H1 (cell line): ENCODE measurements at regions not wholly inside any gene's neighbourhood (a gene's known extent, or its start where the extent isn't known, plus 50 kb on each side); places are given as distances from the start of the nearest gene placed in this dataset.

Experiments used
- CTCF ChIA-PET: fragments of 300-600 bp; sonication (Branson Sonifier 250); formaldehyde crosslinking; loops from one replicate; lab custom pipeline; 2021; ENCODE audit not compliant: partially characterized antibody; lab: Charles Lee
- POLR2A ChIA-PET: fragments of 300-600 bp; sonication (Branson Sonifier 250); formaldehyde crosslinking; loops from one replicate; lab custom pipeline; 2021; ENCODE audit warnings: inconsistent platforms; ENCODE audit not compliant: partially characterized antibody; lab: Charles Lee
- DNase-seq, 2 experiments: peaks; one replicate each; pipeline versions ENCODE4 v3.0.0 to v3.0.0-alpha.2; 2010 to 2022; ENCODE audit warnings: low spot score in 2 of 2, low read depth in 1 of 2, mixed read lengths in 1 of 2
- FAIRE-seq: peaks from 2 replicates; lab custom pipeline; 2011; peaks lifted over from hg19 to GRCh38; lab: Jason Lieb, UNC
- H2AFZ ChIP-seq: 2 replicates; pipeline ENCODE4 v1.8.1; 2012; ENCODE audit warnings: low read length, inconsistent platforms
- H2AK5ac ChIP-seq: 2 replicates; pipeline ENCODE4 v1.6.1; 2013; ENCODE audit warnings: low read depth, low read length
- H2BK120ac ChIP-seq: replicated peaks from 2 replicates; pipeline ENCODE3; 2013; ENCODE audit warnings: low read depth, low read length, inconsistent platforms
- H2BK12ac ChIP-seq: 2 replicates; pipeline ENCODE4 v1.6.1; 2013; ENCODE audit warnings: low read depth, low read length
- H2BK15ac ChIP-seq: 2 replicates; pipeline ENCODE4 v1.6.1; 2013; ENCODE audit warnings: low read length
- H2BK20ac ChIP-seq: 2 replicates; pipeline ENCODE4 v1.6.1; 2013; ENCODE audit warnings: low read length
- H2BK5ac ChIP-seq: 2 replicates; pipeline ENCODE4 v1.6.1; 2013; ENCODE audit warnings: low read depth, low read length
- H3K14ac ChIP-seq: 2 replicates; pipeline ENCODE4 v1.6.1; 2013; ENCODE audit warnings: inconsistent platforms; ENCODE audit not compliant: insufficient read length
- H3K18ac ChIP-seq: 2 replicates; pipeline ENCODE4 v1.6.1; 2013; ENCODE audit warnings: low read length; ENCODE audit errors: extremely low read depth
- H3K23ac ChIP-seq: 2 replicates; pipeline ENCODE4 v1.6.1; 2013; ENCODE audit warnings: inconsistent platforms; ENCODE audit not compliant: insufficient read length
- H3K23me2 ChIP-seq: 2 replicates; pipeline ENCODE4 v1.6.1; 2013; ENCODE audit warnings: low read depth, low read length
- H3K27ac ChIP-seq: 2 replicates; pipeline ENCODE4 v1.6.1; 2011; ENCODE audit warnings: low read depth, low read length, inconsistent platforms
- H3K27me3 ChIP-seq, 4 experiments: replicated peaks in 1 of 4; 1 replicate in 1 of 4; 2 replicates in 3 of 4; pipeline versions ENCODE4 v1.6.1 to v1.8.1; 2011 to 2013; ENCODE audit warnings: low read length in 3 of 4, mild to moderate bottlenecking in 3 of 4, inconsistent platforms in 2 of 4, mixed read lengths in 2 of 4, moderate library complexity in 1 of 4; ENCODE audit not compliant: control insufficient read depth in 3 of 4, insufficient read depth in 3 of 4; ENCODE audit errors: extremely low read depth in 1 of 4
- H3K36me3 ChIP-seq, 4 experiments: 2 replicates each; pipeline versions ENCODE4 v1.6.1 to v1.8.1; 2011 to 2013; ENCODE audit warnings: mild to moderate bottlenecking in 4 of 4, low read length in 3 of 4, moderate library complexity in 2 of 4, control low read depth in 1 of 4, inconsistent platforms in 1 of 4; ENCODE audit not compliant: insufficient read depth in 4 of 4, control insufficient read depth in 2 of 4
- H3K4ac ChIP-seq: replicated peaks from 2 replicates; pipeline ENCODE3; 2013; ENCODE audit warnings: low read length, low read depth, mixed read lengths, inconsistent platforms; ENCODE audit not compliant: insufficient read length
- H3K4me1 ChIP-seq, 4 experiments: replicated peaks in 1 of 4; 1 replicate in 1 of 4; 2 replicates in 3 of 4; pipeline versions ENCODE4 v1.6.1 to v1.8.1; 2011 to 2013; ENCODE audit warnings: low read length in 3 of 4, inconsistent platforms in 2 of 4, mixed read lengths in 1 of 4; ENCODE audit not compliant: insufficient read depth in 4 of 4, control insufficient read depth in 3 of 4
- H3K4me2 ChIP-seq, 2 experiments: 2 replicates each; pipeline versions ENCODE4 v1.6.1 to v1.8.1; 2011 to 2013; ENCODE audit warnings: low read depth in 2 of 2, low read length in 2 of 2, control low read depth in 1 of 2, inconsistent platforms in 1 of 2, mild to moderate bottlenecking in 1 of 2; ENCODE audit not compliant: insufficient read depth in 1 of 2
- H3K4me3 ChIP-seq, 4 experiments: fragments of 200-600, 300-600 bp in 1 of 4; sonication (generic), shearing (Covaris generic), sonication (Bioruptor Twin) in 1 of 4; 2 replicates each; pipeline versions ENCODE4 v1.5.1 to v1.8.1; 2011 to 2016; ENCODE audit warnings: low read length in 4 of 4, low read depth in 3 of 4, control low read depth in 2 of 4, inconsistent platforms in 2 of 4, mild to moderate bottlenecking in 2 of 4, mixed read lengths in 1 of 4, moderate library complexity in 1 of 4; ENCODE audit not compliant: insufficient read depth in 2 of 4; ENCODE audit errors: extremely low read depth in 1 of 4
- H3K56ac ChIP-seq: replicated peaks from 2 replicates; pipeline ENCODE3; 2013; ENCODE audit warnings: low read depth, mild to moderate bottlenecking, mixed read lengths, low read length, inconsistent platforms; ENCODE audit not compliant: insufficient read length
- H3K79me1 ChIP-seq: 2 replicates; pipeline ENCODE4 v1.6.1; 2013; ENCODE audit warnings: low read depth, low read length, control low read depth
- H3K79me2 ChIP-seq, 2 experiments: 2 replicates each; pipeline versions ENCODE4 v1.6.1 to v1.8.1; 2012 to 2013; ENCODE audit warnings: low read length in 2 of 2, mild to moderate bottlenecking in 2 of 2, inconsistent platforms in 1 of 2; ENCODE audit not compliant: insufficient read depth in 2 of 2, control insufficient read depth in 1 of 2
- H3K9ac ChIP-seq, 4 experiments: replicated peaks in 1 of 4; 1 replicate in 1 of 4; 2 replicates in 3 of 4; pipeline versions ENCODE4 v1.6.1 to v1.8.1; 2011 to 2013; ENCODE audit warnings: low read depth in 3 of 4, low read length in 3 of 4, control low read depth in 2 of 4, mild to moderate bottlenecking in 2 of 4, moderate library complexity in 2 of 4, inconsistent platforms in 1 of 4; ENCODE audit errors: extremely low read depth in 1 of 4
- H3K9me3 ChIP-seq, 2 experiments: 2 replicates each; pipeline versions ENCODE4 v1.6.1 to v1.8.1; 2012 to 2013; ENCODE audit warnings: mild to moderate bottlenecking in 2 of 2, moderate library complexity in 2 of 2, control low read depth in 1 of 2, inconsistent platforms in 1 of 2, low read depth in 1 of 2, low read length in 1 of 2, mixed read lengths in 1 of 2; ENCODE audit not compliant: insufficient read depth in 2 of 2
- H4K20me1 ChIP-seq, 2 experiments: replicated peaks in 1 of 2; 2 replicates each; pipeline versions ENCODE3 to v1.8.1; 2011 to 2013; ENCODE audit warnings: inconsistent platforms in 2 of 2, low read length in 2 of 2, mild to moderate bottlenecking in 1 of 2; ENCODE audit not compliant: insufficient read depth in 2 of 2, control insufficient read depth in 1 of 2
- H4K5ac ChIP-seq: 2 replicates; pipeline ENCODE4 v1.6.1; 2013; ENCODE audit warnings: low read length, low read depth, mixed read lengths, inconsistent platforms; ENCODE audit not compliant: insufficient read length
- H4K8ac ChIP-seq: 2 replicates; pipeline ENCODE4 v1.8.0; 2013; ENCODE audit warnings: mild to moderate bottlenecking, moderate library complexity, low read length, inconsistent platforms; ENCODE audit not compliant: insufficient read depth; ENCODE audit errors: extremely low read depth
- H4K91ac ChIP-seq: replicated peaks from 2 replicates; pipeline ENCODE3; 2013; ENCODE audit warnings: low read length, mixed read lengths, inconsistent platforms; ENCODE audit not compliant: insufficient read length
- ASH2L ChIP-seq: fragments of 200-600, 300-600 bp; sonication (generic); IDR thresholded peaks from one replicate; pipeline ENCODE4 v1.7.1; 2017; ENCODE audit warnings: low read length
- BCL11A ChIP-seq, 2 experiments: IDR thresholded peaks; one replicate each; pipeline ENCODE4 v1.6.1; 2011; ENCODE audit warnings: low read depth in 2 of 2, low read length in 2 of 2, mild to moderate bottlenecking in 2 of 2
- CBX8 ChIP-seq: fragments of 300-800, 300-1000 bp; sonication (generic); IDR thresholded peaks from 2 replicates; pipeline ENCODE4 v1.7.1; 2016; ENCODE audit warnings: low read depth, low read length, borderline replicate concordance
- CHD2 ChIP-seq: IDR thresholded peaks from 2 replicates; pipeline ENCODE4 v1.6.1; 2012; ENCODE audit warnings: low read length, improper control_type of control experiment
- CTCF ChIP-seq, 3 experiments: IDR thresholded peaks; 1 replicate in 2 of 3; 2 replicates in 1 of 3; pipeline versions ENCODE4 v1.5.1 to v1.6.1; 2011; ENCODE audit warnings: low read length in 3 of 3, mild to moderate bottlenecking in 3 of 3, inconsistent platforms in 2 of 3, low read depth in 1 of 3, moderate library complexity in 1 of 3; ENCODE audit not compliant: insufficient read depth in 1 of 3; ENCODE audit errors: control extremely low read depth in 1 of 3
- EGR1 ChIP-seq: IDR thresholded peaks from 2 replicates; pipeline ENCODE4 v1.6.1; 2011; ENCODE audit warnings: low read depth, low read length, borderline replicate concordance
- EP300 ChIP-seq, 2 experiments: IDR thresholded peaks; 1 replicate in 1 of 2; 2 replicates in 1 of 2; pipeline ENCODE4 v1.6.1; 2011 to 2012; ENCODE audit warnings: low read depth in 2 of 2, low read length in 2 of 2, mild to moderate bottlenecking in 2 of 2, borderline replicate concordance in 1 of 2, inconsistent platforms in 1 of 2, moderate library complexity in 1 of 2
- FOSL1 ChIP-seq: IDR thresholded peaks from 2 replicates; pipeline ENCODE4 v1.6.1; 2011; ENCODE audit warnings: mild to moderate bottlenecking, low read depth, low read length, moderate library complexity; ENCODE audit not compliant: insufficient read depth
- JUND ChIP-seq: IDR thresholded peaks from 2 replicates; pipeline ENCODE4 v1.6.1; 2011; ENCODE audit warnings: mild to moderate bottlenecking, improper control_type of control experiment, low read length
- NRF1 ChIP-seq: IDR thresholded peaks from 2 replicates; pipeline ENCODE4 v1.6.1; 2011; ENCODE audit warnings: mild to moderate bottlenecking, low read depth, low read length, improper control_type of control experiment
- RFX5 ChIP-seq: IDR thresholded peaks from 2 replicates; pipeline ENCODE4 v1.6.1; 2011; ENCODE audit warnings: low read depth, low read length, improper control_type of control experiment, borderline replicate concordance
- RXRA ChIP-seq: IDR thresholded peaks from 2 replicates; pipeline ENCODE4 v1.6.1; 2011; ENCODE audit warnings: low read depth, mild to moderate bottlenecking, low read length, moderate library complexity; ENCODE audit not compliant: insufficient read depth
- TCF12 ChIP-seq: IDR thresholded peaks from 2 replicates; pipeline ENCODE4 v1.6.1; 2011; ENCODE audit warnings: low read depth, mild to moderate bottlenecking, low read length

GRCh38 chr18:61964616-61965015, 71.8 kb upstream of the RNF152 start:
- Histone ChIP-seq H4K20me1 (no peaks in the 10 kb centered on the region), H3K23ac (no peak overlapping the region)
- no peak for FAIRE-seq
- TF ChIP-seq TCF12 = no peak
- no peak for TF ChIP-seq FOSL1
- TF ChIP-seq RFX5 = no peak
- TF ChIP-seq EGR1 = no peak
- no peak for TF ChIP-seq RXRA
- no peak for TF ChIP-seq NRF1
- no peak for TF ChIP-seq CBX8
- no peak for TF ChIP-seq CHD2
- TF ChIP-seq EP300 (IDR thresholded peaks at IDR 0.05; ENCODE audit: borderline replicate concordance in 1 of 2, low read depth in 2 of 2, low read length in 2 of 2) = no peak
- TF ChIP-seq ASH2L = no peak
- no peak for TF ChIP-seq BCL11A (IDR thresholded peaks at IDR 0.05; ENCODE audit: low read depth in 2 of 2, low read length in 2 of 2)
- no peak for TF ChIP-seq CTCF (IDR thresholded peaks at IDR 0.05; ENCODE audit: control extremely low read depth in 1 of 3, insufficient read depth in 1 of 3, low read depth in 1 of 3, low read length in 3 of 3)
- TF ChIP-seq JUND = no peak

More at GRCh38 chr18:61964616-61965015, 71.8 kb upstream of the RNF152 start:
- no peak overlapping the region for H3K56ac ChIP-seq
- no peak overlapping the region for H3K18ac ChIP-seq
- no peak overlapping the region for H2BK5ac ChIP-seq
- ChIA-PET POLR2A (interaction anchor here (1.2 kb wide), 1 partner anchor 10 kb away, joined by 3 read pairs; no protein-coding TSS in a partner anchor), CTCF (interaction anchor here (0.6 to 1.1 kb wide), 4 partner anchors 9 to 1671 kb away, joined by 3 read pairs; no protein-coding TSS in a partner anchor)
- H3K9ac ChIP-seq = no peak overlapping the region
- no peak overlapping the region for H2BK120ac ChIP-seq
- H4K8ac ChIP-seq = no peak overlapping the region
- H3K79me2 ChIP-seq = no peaks in the 10 kb centered on the region
- H4K5ac ChIP-seq = no peak overlapping the region
- H3K27me3 ChIP-seq = no peaks in the 10 kb centered on the region
- no peak overlapping the region for H2BK12ac ChIP-seq
- no peaks in the 10 kb centered on the region for H3K9me3 ChIP-seq
- no peak overlapping the region for H2BK20ac ChIP-seq
- DNase-seq = no peak
- no peak overlapping the region for H3K4me2 ChIP-seq
- H3K4me3 ChIP-seq = no peak overlapping the region
- no peaks in the 10 kb centered on the region for H3K79me1 ChIP-seq
- H3K36me3 ChIP-seq = no peaks in the 10 kb centered on the region
- no peak overlapping the region for H2AFZ ChIP-seq
- H4K91ac ChIP-seq = no peak overlapping the region
- peaks cover 1% of the 10 kb centered on the region; the same call in 1 of the 2 replicates for H3K23me2 ChIP-seq
- no peak overlapping the region for H3K14ac ChIP-seq
- H3K4ac ChIP-seq = no peak overlapping the region
- H2AK5ac ChIP-seq = no peak overlapping the region
- no peak overlapping the region for H2BK15ac ChIP-seq
- H3K4me1 ChIP-seq = no peaks in the 10 kb centered on the region
- no peak overlapping the region for H3K27ac ChIP-seq
